Mesendoderm (in vitro differentiated cells): ENCODE measurements at regions not wholly inside any gene's neighbourhood (a gene's known extent, or its start where the extent isn't known, plus 50 kb on each side); places are given as distances from the start of the nearest gene placed in this dataset.

Experiments used
- DNase-seq: peaks from one replicate; pipeline ENCODE4 v3.0.0; 2013
- H2AK5ac ChIP-seq: 2 replicates; pipeline ENCODE4 v1.6.1; 2013; ENCODE audit warnings: low read length, inconsistent platforms
- H2BK120ac ChIP-seq: 2 replicates; pipeline ENCODE4 v1.6.1; 2013; ENCODE audit warnings: low read depth, mild to moderate bottlenecking, low read length, moderate library complexity, mixed read lengths
- H2BK15ac ChIP-seq: replicated peaks from 2 replicates; pipeline ENCODE4 v1.6.1; 2013; ENCODE audit warnings: low read depth, mild to moderate bottlenecking, moderate library complexity
- H2BK5ac ChIP-seq: 2 replicates; pipeline ENCODE4 v1.6.1; 2013; ENCODE audit warnings: low read length, inconsistent platforms
- H3K18ac ChIP-seq: 2 replicates; pipeline ENCODE4 v1.6.1; 2013; ENCODE audit warnings: mild to moderate bottlenecking, low read length, mixed read lengths
- H3K23ac ChIP-seq: one replicate; pipeline ENCODE4 v1.6.1; 2013; ENCODE audit warnings: low read length
- H3K27ac ChIP-seq: 2 replicates; pipeline ENCODE4 v1.5.1; 2013; ENCODE audit warnings: low read depth, mild to moderate bottlenecking, inconsistent platforms, low read length, moderate library complexity
- H3K27me3 ChIP-seq: 2 replicates; pipeline ENCODE4 v1.6.1; 2013; ENCODE audit warnings: low read length, control low read depth, mild to moderate bottlenecking, inconsistent platforms; ENCODE audit not compliant: insufficient read depth, poor library complexity
- H3K36me3 ChIP-seq: 2 replicates; pipeline ENCODE4 v1.6.1; 2013; ENCODE audit warnings: low read length, inconsistent platforms; ENCODE audit not compliant: control insufficient read depth, insufficient read depth
- H3K4ac ChIP-seq: one replicate; pipeline ENCODE4 v1.6.1; 2013; ENCODE audit warnings: low read depth, mild to moderate bottlenecking, low read length, moderate library complexity
- H3K4me1 ChIP-seq: 2 replicates; pipeline ENCODE4 v1.6.1; 2013; ENCODE audit warnings: low read depth, low read length, inconsistent platforms; ENCODE audit not compliant: control insufficient read depth
- H3K4me2 ChIP-seq: 2 replicates; pipeline ENCODE4 v1.6.1; 2013; ENCODE audit warnings: low read length
- H3K4me3 ChIP-seq: 2 replicates; pipeline ENCODE4 v1.5.1; 2013; ENCODE audit warnings: mild to moderate bottlenecking, low read length
- H3K56ac ChIP-seq: one replicate; pipeline ENCODE4 v1.6.1; 2013; ENCODE audit warnings: low read length
- H3K79me1 ChIP-seq: 2 replicates; pipeline ENCODE4 v1.6.1; 2013; ENCODE audit warnings: low read length, inconsistent platforms
- H3K79me2 ChIP-seq: 2 replicates; pipeline ENCODE4 v1.6.1; 2013; ENCODE audit warnings: mild to moderate bottlenecking, low read length; ENCODE audit not compliant: control insufficient read depth, insufficient read depth
- H3K9ac ChIP-seq: 2 replicates; pipeline ENCODE4 v1.6.1; 2013; ENCODE audit warnings: low read length, inconsistent platforms
- H4K5ac ChIP-seq: one replicate; pipeline ENCODE4 v1.6.1; 2013; ENCODE audit warnings: low read length
- H4K8ac ChIP-seq: one replicate; pipeline ENCODE4 v1.6.1; 2013; ENCODE audit warnings: low read depth, mild to moderate bottlenecking, control low read depth, low read length, moderate library complexity
- WGBS: extraction: QIAGEN DNeasy Blood & Tissue Kit; methylation state at CpG from one replicate; pipeline ENCODE4 v1.1.7; 2013; ENCODE audit warnings: low lambda C conversion rate, missing lambda C conversion rate; ENCODE audit not compliant: insufficient coverage; ENCODE audit errors: extremely low coverage; 5-methylcytosine and 5-hydroxymethylcytosine counted together

GRCh38 chr16:13811834-13812233 is 108.1 kb upstream of the ERCC4 start:
- H4K8ac ChIP-seq, result no peak overlapping the region
- H3K27ac ChIP-seq, result no peak overlapping the region
- H3K18ac ChIP-seq, result no peak overlapping the region
- no peak overlapping the region for H3K4me2 ChIP-seq
- H3K4ac ChIP-seq, result no peak overlapping the region
- H2AK5ac ChIP-seq, result no peak overlapping the region
- H3K4me3 ChIP-seq, result no peak overlapping the region
- no peaks in the 10 kb centered on the region for H3K4me1 ChIP-seq
- H3K23ac ChIP-seq, result no peak overlapping the region
- H2BK5ac ChIP-seq, result no peak overlapping the region
- no peak overlapping the region for H3K9ac ChIP-seq
- H3K56ac ChIP-seq, result no peak overlapping the region
- no peak overlapping the region for H2BK120ac ChIP-seq
- no peaks in the 10 kb centered on the region for H3K79me2 ChIP-seq
- no peaks in the 10 kb centered on the region for H3K36me3 ChIP-seq
- WGBS, result no CpG with 5 or more reads among the region's 3 CpGs
- H3K79me1 ChIP-seq, result no peaks in the 10 kb centered on the region
- H2BK15ac ChIP-seq, result no peak overlapping the region
- H4K5ac ChIP-seq, result no peak overlapping the region
- no peaks in the 10 kb centered on the region for H3K27me3 ChIP-seq
- DNase-seq, result no peak

GRCh38 chr16:13816701-13817100 is 103.3 kb upstream of the ERCC4 start:
- Histone ChIP-seq H3K36me3 (no peaks in the 10 kb centered on the region), H3K23ac (no peak overlapping the region), H3K79me2 (no peaks in the 10 kb centered on the region), H2BK5ac (no peak overlapping the region), H3K4me1 (no peaks in the 10 kb centered on the region), H2BK120ac (no peak overlapping the region), H3K4me3 (no peak overlapping the region), H3K56ac (no peak overlapping the region), H4K5ac (no peak overlapping the region), H3K79me1 (no peaks in the 10 kb centered on the region), H3K27ac (no peak overlapping the region), H3K4ac (no peak overlapping the region), H3K18ac (no peak overlapping the region), H3K4me2 (no peak overlapping the region), H3K9ac (no peak overlapping the region), H3K27me3 (no peaks in the 10 kb centered on the region), H2BK15ac (no peak overlapping the region), H4K8ac (no peak overlapping the region), H2AK5ac (no peak overlapping the region)
- no peak for DNase-seq

- no CpG with 5 or more reads among the region's 6 CpGs for WGBS
- Histone ChIP-seq H3K27me3 (no peaks in the 10 kb centered on the region), H3K79me2 (no peaks in the 10 kb centered on the region), H2AK5ac (no peak overlapping the region), H3K27ac (no peak overlapping the region), H3K36me3 (no peaks in the 10 kb centered on the region), H3K4me1 (no peaks in the 10 kb centered on the region), H3K56ac (no peak overlapping the region), H3K4ac (no peak overlapping the region), H3K4me3 (no peak overlapping the region), H3K18ac (no peak overlapping the region), H3K9ac (no peak overlapping the region), H3K23ac (no peak overlapping the region), H4K5ac (no peak overlapping the region), H3K79me1 (no peaks in the 10 kb centered on the region), H2BK15ac (no peak overlapping the region), H3K4me2 (no peak overlapping the region), H2BK5ac (no peak overlapping the region), H2BK120ac (no peak overlapping the region), H4K8ac (no peak overlapping the region)
- no peak for DNase-seq
Observed at GRCh38 chr16:13823501-13823900, 96.5 kb upstream of the ERCC4 start.

DNA sequence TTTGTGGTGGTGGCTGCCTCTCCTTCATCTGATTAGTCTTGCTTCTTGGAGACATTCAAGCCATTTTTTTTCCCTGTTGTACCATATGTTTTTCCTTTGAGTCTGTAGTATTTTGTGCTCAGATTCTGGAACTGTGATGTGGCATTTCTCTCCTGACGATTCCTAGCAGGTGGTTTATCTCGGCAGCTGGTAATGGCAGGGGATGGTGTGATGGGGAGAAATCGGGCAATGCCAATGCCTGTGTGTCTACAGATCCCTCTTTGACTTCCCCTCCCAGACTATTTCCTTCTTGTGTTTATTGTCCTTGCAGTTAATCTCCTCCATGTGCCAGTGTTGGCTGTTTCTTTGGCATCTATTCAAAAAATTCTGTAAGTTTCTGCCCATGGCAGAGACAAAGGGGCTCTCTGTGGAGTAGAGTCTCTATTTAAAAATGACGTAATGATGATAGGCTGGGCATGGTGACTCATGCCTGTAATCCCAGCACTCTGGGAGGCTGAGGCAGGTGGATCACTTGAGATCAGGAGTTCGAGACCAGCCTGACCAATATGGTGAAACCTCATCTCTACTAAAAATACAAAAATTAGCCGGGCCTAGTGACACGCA is 90.2 kb upstream of the ERCC4 start:
- Histone ChIP-seq H3K23ac (no peak overlapping the region), H3K56ac (no peak overlapping the region), H4K8ac (no peak overlapping the region), H2AK5ac (no peak overlapping the region), H4K5ac (no peak overlapping the region), H3K18ac (no peak overlapping the region), H2BK15ac (no peak overlapping the region), H3K27ac (no peak overlapping the region), H3K4ac (no peak overlapping the region), H2BK120ac (no peak overlapping the region), H3K27me3 (no peaks in the 10 kb centered on the region), H3K9ac (no peak overlapping the region), H2BK5ac (no peak overlapping the region), H3K79me1 (no peaks in the 10 kb centered on the region), H3K4me1 (no peaks in the 10 kb centered on the region), H3K36me3 (no peaks in the 10 kb centered on the region), H3K79me2 (no peaks in the 10 kb centered on the region), H3K4me2 (no peak overlapping the region), H3K4me3 (no peak overlapping the region)
- no peak for DNase-seq
- WGBS, result no CpG with 5 or more reads among the region's 7 CpGs

DNA sequence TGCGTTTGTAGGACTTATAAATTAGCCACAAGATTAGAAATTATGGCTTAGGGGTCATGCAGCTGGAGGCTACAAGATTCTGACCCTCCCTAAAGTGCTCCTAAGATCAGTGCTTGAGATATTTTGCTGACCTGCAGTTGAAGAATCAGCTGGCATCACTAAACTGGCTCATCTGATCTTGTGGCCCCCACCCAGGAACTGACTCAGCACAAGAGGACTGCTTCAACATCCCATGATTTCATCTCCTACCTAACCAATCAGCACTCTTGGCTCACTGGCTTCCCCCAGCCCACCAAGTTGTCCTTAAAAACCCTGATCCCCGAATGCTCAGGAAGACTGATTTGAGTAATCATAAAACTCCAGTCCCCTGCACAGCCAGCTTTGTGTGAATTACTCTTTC is 86.4 kb upstream of the ERCC4 start:
- H3K4me1 ChIP-seq, result no peaks in the 10 kb centered on the region
- no peaks in the 10 kb centered on the region for H3K79me2 ChIP-seq
- no peak overlapping the region for H3K9ac ChIP-seq
- no peak overlapping the region for H3K23ac ChIP-seq
- H3K4me2 ChIP-seq, result no peak overlapping the region
- H3K4ac ChIP-seq, result no peak overlapping the region
- no CpG with 5 or more reads among the region's 2 CpGs for WGBS
- H3K79me1 ChIP-seq, result no peaks in the 10 kb centered on the region
- H3K4me3 ChIP-seq, result no peak overlapping the region
- no peak for DNase-seq
- H2BK5ac ChIP-seq, result no peak overlapping the region
- H2AK5ac ChIP-seq, result no peak overlapping the region
- H3K18ac ChIP-seq, result no peak overlapping the region
- no peak overlapping the region for H3K56ac ChIP-seq
- H3K27me3 ChIP-seq, result no peaks in the 10 kb centered on the region
- H3K27ac ChIP-seq, result no peak overlapping the region
- no peak overlapping the region for H2BK120ac ChIP-seq
- no peaks in the 10 kb centered on the region for H3K36me3 ChIP-seq
- no peak overlapping the region for H4K5ac ChIP-seq
- no peak overlapping the region for H4K8ac ChIP-seq
- no peak overlapping the region for H2BK15ac ChIP-seq

GRCh38 chr16:13835387-13835786 is 84.6 kb upstream of the ERCC4 start:
- H3K18ac ChIP-seq, result no peak overlapping the region
- H2BK15ac ChIP-seq, result no peak overlapping the region
- H3K27me3 ChIP-seq, result no peaks in the 10 kb centered on the region
- H3K4ac ChIP-seq, result no peak overlapping the region
- H2AK5ac ChIP-seq, result no peak overlapping the region
- no peak overlapping the region for H3K9ac ChIP-seq
- no peaks in the 10 kb centered on the region for H3K36me3 ChIP-seq
- no peak overlapping the region for H3K4me2 ChIP-seq
- no peak overlapping the region for H3K4me3 ChIP-seq
- no peaks in the 10 kb centered on the region for H3K79me2 ChIP-seq
- H3K23ac ChIP-seq, result no peak overlapping the region
- no peaks in the 10 kb centered on the region for H3K79me1 ChIP-seq
- H3K56ac ChIP-seq, result no peak overlapping the region
- no CpG with 5 or more reads among the region's 4 CpGs for WGBS
- H4K5ac ChIP-seq, result no peak overlapping the region
- no peak overlapping the region for H2BK5ac ChIP-seq
- H2BK120ac ChIP-seq, result no peak overlapping the region
- no peak for DNase-seq
- H3K27ac ChIP-seq, result no peak overlapping the region
- H3K4me1 ChIP-seq, result no peaks in the 10 kb centered on the region
- H4K8ac ChIP-seq, result no peak overlapping the region
